ENCODE measurements at regions not wholly inside any gene's neighbourhood (a gene's known extent, or its start where the extent isn't known, plus 50 kb on each side); places are given as distances from the start of the nearest gene placed in this dataset.
A peak's percentile ranks its signal among the peaks of the same experiment; 100 is the strongest.

DNA sequence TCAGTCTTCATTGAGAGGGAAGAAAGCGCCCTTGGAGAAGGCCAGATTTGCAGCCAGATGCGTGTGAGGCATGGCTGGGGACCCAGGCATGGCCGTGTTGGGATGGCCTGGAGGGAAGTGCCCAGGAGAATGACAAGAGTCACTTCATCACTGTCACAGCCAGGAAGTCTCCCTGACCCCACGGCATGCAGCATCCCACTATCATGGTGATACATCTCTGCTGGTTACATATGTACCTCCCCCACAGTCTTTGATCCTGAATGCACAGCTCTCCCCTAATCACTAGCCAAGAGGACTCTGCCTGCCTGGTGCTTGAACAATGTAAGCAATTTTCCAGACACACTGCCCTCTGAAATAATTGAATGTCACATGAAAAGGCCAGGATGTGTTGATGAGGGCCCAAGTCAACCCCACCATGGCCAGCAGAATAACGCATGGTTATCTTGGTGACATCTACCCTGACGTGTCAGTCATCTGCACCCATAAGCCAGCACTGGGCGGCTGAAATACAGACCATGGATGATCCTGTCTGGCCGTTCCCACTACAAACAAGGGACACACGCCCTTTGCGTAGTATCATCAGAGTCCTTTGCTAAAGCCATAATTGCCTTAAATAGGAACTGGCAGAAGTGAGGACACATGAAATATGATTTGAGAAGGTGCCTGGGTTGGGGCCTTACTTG, 149.7 kb upstream of the SPACA7 start:
- DNase-seq: no peak

GRCh38 chr13:112227031-112227430, 149.1 kb upstream of the SPACA7 start:
- no peak for DNase-seq

GRCh38 chr13:112229445-112229844, 146.7 kb upstream of the SPACA7 start:
- DNase-seq: no peak

- DNase-seq: no peak
These were observed 145.9 kb upstream of the SPACA7 start for GRCh38 chr13:112229992-112230872.

DNA sequence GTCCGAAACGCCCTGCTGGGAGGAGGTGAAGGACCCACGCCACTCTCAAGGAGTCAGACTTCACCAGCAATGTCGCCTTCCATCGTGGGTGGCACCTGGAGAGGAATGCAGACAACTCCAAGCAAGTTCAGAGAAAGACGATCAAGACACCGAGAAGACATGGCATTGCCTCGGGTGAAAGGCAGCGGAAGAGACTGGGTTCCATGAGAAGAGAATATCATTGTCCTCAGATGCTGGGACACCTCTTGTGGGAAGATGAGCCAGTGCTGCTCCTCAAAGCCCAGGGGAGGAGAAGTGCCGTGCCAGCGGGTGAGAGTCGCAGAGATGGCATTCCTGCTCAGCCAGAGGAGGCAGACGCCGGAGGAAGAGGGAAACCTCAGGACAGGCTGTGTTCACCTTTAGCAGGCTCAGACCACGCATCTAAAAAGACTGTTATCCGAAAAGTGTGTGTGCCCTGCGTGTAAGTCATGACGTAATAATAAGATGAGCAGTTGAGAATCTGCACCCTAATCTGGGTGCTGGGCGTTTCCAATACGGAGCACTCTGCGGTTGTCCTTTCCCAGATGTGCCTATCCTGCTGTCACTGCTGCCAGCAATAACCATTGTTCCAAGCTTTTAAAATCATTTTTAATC, 144.6 kb upstream of the SPACA7 start:
- no peak for DNase-seq

GRCh38 chr13:112233256-112233655, 142.9 kb upstream of the SPACA7 start:
- DNase-seq: no peak

GRCh38 chr13:112233716-112234115, 142.4 kb upstream of the SPACA7 start:
- no peak for DNase-seq

DNA sequence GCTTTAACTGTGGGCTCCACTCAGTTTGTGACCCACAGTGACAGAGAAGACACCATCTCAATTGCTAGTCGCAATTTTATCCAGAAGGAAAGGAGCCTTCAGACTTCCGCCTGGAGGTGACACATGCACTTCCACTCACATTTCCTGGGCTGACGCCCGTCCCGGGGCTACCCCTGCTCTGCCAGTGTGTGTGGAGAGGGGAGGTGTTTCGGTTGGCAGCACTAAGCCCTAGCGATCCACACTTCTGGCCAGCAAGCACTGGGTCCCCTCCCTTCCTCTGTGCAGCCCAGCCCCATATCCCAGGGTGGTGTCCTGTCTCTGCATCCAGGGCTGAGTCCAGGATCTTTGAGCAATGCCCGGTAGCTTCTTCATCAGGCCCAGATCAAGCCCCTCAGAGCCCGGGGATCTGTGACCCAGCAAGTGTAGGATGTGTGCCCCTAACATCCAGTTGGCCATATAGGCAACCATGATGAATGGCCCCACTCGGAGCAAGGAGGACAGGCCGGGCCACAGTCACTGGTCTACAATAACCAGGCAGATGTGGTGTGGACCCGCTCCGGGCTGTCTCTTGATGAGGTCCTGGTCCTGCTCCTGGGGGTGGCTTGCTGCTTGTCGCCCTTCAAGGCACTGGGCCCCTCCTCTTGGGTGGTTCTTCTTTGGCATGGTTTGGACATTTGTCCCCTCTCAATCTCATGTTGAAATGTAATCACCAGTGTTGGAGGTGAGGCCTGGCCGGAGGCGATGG, 141.9 kb upstream of the SPACA7 start:
- DNase-seq: no peak

DNA sequence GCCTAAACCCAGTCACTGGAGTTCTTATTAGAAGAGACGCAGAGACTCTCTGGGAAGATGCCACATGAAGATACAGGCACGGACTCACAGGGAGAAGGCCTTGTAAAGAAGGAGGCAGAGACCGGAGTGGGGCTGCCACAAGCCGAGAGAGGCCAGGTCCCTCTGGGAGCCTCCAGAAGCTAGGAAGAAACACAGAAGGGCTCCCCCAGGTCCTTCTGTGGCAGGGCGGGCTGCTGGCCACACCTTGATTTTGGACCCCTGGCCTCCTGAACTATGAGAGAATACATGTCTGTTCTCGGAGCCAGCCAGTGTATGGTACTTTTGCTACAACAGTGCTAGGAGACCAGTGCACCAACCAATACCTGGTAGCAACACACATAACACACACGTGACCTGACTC, 140.1 kb upstream of the SPACA7 start:
- no peak for DNase-seq

- DNase-seq: no peak
These were observed 139.5 kb upstream of the SPACA7 start for GRCh38 chr13:112236539-112237197.

GRCh38 chr13:112238436-112238995, 137.6 kb upstream of the SPACA7 start:
- no peak for DNase-seq

DNA sequence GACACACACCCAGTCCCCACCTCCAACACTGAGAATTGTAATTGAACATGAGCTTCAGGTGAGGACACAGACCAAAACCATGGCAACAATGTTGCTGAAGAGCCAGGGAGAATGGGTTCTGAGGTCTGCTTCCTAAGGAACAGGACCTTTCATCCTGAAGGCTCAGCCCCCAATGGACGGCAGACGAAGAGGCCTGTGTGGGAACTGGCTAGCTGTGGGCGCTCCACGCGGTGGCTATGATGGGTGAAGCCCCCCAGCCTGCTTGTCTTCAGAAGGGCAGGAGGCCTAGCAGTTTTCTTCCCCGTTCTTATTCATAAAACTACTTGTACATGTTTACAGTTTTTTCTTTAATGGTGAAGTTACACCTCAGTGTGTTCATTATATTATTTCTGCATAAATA, 136.1 kb upstream of the SPACA7 start:
- no peak for DNase-seq

DNA sequence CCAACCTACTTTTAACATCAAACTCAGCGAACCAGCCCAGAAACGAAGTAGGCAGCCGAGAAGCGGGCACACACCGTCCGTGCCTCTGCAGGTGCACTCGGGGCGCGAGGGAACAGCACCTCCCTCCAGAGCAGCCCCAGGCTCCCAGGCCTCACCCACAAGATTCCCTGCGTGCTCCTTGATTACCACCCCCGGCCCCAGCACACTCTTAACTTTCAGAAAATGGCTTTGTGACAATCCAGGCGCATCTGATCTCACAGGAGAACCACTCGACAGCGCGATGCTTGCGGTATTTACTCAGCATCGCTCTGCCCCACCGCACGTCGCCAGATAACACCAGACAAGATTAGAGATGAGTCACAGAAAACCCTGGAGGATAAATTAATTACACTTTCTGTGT, 134.9 kb upstream of the SPACA7 start:
- DNase-seq: peak; percentile 80

DNA sequence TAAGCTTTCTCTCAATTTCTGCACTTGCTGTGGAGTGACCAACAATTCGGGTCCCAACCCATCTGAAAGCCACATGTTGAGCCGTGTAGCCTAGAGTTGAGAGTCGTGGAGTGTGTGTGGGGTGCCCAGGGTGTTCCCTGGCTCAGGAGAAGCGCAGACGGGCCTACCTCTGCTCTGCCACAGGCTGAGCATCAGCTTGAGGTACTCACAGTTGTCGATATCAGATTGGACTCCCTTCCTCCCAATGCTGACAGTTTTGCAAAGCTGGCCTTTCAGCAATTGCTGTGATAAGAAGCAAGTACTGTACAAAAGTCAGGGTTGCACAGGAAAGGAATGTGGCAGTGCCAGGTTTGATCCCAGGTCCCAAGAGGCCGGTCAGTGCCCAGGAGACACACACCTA, 133.4 kb upstream of the SPACA7 start:
- no peak for DNase-seq

DNA sequence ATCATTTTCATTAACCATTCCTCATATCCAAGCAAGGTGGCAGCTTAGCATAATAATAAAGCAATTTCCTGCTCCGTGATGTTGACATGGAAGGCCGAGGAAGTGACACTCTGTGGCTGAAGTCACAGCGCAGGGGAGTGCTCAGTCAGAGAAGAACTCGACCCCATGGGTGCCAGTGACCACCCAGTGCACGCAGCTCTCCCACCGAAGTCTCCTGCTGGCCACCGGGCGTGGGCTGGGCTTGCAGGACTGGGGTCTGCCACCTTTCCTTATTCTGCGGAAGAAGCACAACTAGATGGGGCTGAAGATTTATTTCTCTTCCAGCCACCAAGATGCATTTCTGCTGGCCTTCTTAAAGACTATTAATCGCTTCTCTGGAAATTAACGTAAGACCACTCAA, 132.1 kb upstream of the SPACA7 start:
- no peak for DNase-seq

- no peak for DNase-seq
These were observed 131.5 kb upstream of the SPACA7 start for GRCh38 chr13:112244495-112245177.

DNA sequence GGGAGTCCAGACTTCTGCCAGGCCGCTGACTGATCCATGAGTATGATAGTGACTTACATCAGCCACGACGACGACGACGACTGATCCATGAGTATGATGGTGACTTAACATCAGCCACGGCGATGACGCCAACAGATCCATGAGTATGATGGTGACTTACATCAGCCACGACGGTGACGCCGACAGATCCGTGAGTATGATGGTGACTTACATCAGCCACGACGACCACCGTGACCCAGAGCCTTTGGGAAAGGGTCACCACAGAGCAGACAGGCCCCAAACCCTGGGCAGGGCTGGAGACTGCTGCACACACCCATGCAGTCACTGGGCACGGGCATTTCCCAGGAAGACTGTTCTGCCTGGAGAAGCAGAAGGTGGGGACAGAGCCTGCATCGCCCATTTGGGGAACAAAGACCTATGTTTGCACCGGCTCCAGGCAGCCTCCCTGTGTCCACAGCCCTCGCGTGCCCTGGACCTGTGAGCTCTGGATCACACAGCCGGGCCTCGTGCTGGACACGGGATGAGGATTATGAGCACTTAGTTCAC, 130.9 kb upstream of the SPACA7 start:
- DNase-seq: no peak

- no peak for DNase-seq
These were observed 130.2 kb upstream of the SPACA7 start for GRCh38 chr13:112245989-112246388.

DNA sequence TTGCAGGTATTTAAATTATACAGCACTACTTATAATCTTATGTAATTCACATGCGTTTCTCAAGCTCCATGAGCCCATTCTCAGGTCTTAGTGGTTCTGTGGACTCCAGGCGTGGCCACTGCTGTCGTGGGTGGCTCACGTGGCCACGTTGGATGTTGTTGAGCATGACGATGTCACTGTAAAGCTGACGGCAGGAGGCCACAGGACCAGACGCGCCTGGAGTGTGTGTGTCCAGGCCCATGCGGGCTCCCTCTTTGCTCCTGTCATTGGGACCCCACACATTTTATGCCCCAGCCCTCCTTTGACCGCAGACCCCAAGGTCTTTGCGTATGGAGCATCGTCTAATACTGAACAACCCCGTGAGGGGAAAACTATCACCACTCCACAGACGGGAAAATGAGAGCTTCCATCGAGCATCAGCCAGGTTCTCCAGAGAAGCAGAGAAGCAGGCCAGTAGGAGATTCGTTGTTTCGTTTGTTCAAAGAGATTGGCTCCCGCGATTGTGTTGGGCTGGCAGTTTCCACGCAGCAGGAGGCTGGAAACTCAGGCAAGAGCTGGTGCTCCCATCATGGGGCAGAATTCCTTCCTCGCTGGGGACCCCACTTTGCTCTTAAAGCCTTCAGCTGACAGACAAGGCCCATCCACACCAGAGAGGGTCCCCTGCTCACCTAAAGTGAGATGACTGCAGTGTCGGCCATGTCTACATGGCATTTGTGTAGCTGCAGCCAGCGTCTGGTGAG, 129.3 kb upstream of the SPACA7 start:
- no peak for DNase-seq

Data from NCI-H69 (cell line).